Activated naive CD4-positive, alpha-beta T cell treated with anti-CD3 and anti-CD28 coated beads for 36 hours (primary cell): ENCODE measurements at regions not wholly inside any gene's neighbourhood (a gene's known extent, or its start where the extent isn't known, plus 50 kb on each side); places are given as distances from the start of the nearest gene placed in this dataset.
"Not testable (repeated sequence)": the region's sequence is repeated elsewhere in the genome, so short reads cannot be mapped to it uniquely, and the experiment has no call there.

ENCODE experiments used
- CTCF ChIA-PET: fragments of 350-600 bp; sonication (Branson Sonifier 250); formaldehyde crosslinking; loops from one replicate; lab custom pipeline; 2021; ENCODE audit warnings: antibody characterized with exemption; lab: Charles Lee
- DNase-seq: peaks from one replicate; pipeline ENCODE4 v3.0.0-alpha.2; 2020
- H3K27ac Mint-ChIP-seq: one replicate; pipeline ENCODE4 v1.8.0; 2021; ENCODE audit warnings: mild to moderate bottlenecking, mixed read lengths
- H3K27me3 Mint-ChIP-seq: one replicate; pipeline ENCODE4 v1.8.0; 2021; ENCODE audit warnings: low read depth, mixed read lengths
- H3K36me3 Mint-ChIP-seq: one replicate; pipeline ENCODE4 v1.8.0; 2021; ENCODE audit warnings: low read depth, mixed read lengths
- H3K4me1 Mint-ChIP-seq: one replicate; pipeline ENCODE4 v1.8.0; 2021; ENCODE audit warnings: low read depth, mixed read lengths
- H3K4me3 Mint-ChIP-seq: one replicate; pipeline ENCODE4 v1.8.0; 2021; ENCODE audit warnings: mild to moderate bottlenecking, moderate library complexity, mixed read lengths
- H3K9me3 Mint-ChIP-seq: one replicate; pipeline ENCODE4 v1.8.0; 2021; ENCODE audit warnings: mixed read lengths
- intact Hi-C: fragments of 100-400 bp; cut with micrococcal nuclease; formaldehyde crosslinking; loops from one replicate; pipeline ENCODE4 v1.15.1; 2023

GRCh38 chr6:164356814-164357213 lies 942.3 kb downstream of the QKI start:
- Mint-ChIP-seq H3K36me3 (no peaks in the 10 kb centered on the region), H3K4me1 (no peaks in the 10 kb centered on the region), H3K9me3 (peaks cover 27% of the 10 kb centered on the region), H3K27ac (no peak overlapping the region), H3K4me3 (no peak overlapping the region), H3K27me3 (no peaks in the 10 kb centered on the region)
- no peak for DNase-seq
- intact Hi-C loops, result no loop called here
- CTCF ChIA-PET, result interaction anchor here (1.1 kb wide), 1 partner anchor 26 kb away, joined by 3 read pairs; no protein-coding TSS in a partner anchor

DNA sequence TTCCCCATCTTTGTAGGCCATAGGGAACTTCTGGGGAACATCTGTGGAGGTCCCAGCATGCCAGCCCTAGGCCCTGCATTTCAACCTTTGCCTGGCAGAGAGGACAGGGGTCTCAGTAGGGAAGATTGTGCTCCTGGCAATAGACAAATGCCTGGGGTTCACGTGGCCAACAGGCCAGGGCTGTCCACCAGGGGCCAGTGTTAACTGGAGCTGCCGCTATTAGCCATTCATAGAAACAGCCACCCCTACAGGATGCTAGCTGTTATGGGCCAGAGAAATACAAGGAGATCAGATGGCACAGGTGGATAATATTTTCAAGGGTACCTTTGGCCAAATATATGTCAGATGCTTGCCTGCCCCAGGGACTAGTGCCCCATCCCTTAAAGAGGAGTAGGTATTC lies 932.9 kb downstream of the QKI start:
- intact Hi-C loops, result no loop called here
- Mint-ChIP-seq H3K9me3 (no peaks in the 10 kb centered on the region), H3K27me3 (no peaks in the 10 kb centered on the region), H3K36me3 (no peaks in the 10 kb centered on the region), H3K4me3 (no peak overlapping the region), H3K4me1 (no peaks in the 10 kb centered on the region), H3K27ac (no peak overlapping the region)
- CTCF ChIA-PET, result no interaction called here
- DNase-seq, result no peak

DNA sequence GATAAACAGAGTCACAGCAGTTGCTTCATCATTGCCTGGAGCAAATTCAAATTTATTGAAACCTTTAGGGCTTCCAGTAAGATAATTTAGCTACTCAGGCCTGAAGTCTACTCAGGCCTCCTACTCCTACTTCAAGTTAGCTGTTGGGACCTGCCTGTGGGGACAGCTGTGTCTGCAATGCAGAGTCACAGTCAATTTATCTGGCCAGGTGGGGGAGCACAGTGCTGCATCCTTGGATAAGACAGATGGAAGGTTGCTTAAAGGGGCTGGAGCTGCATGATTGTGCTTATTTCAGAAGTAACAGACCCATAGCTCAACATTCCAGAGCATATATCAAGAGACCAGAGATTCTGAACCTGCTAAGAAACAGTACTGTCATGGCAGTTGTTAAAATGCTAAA lies 932.1 kb downstream of the QKI start:
- H3K4me1 Mint-ChIP-seq, result no peaks in the 10 kb centered on the region
- CTCF ChIA-PET, result no interaction called here
- no peak for DNase-seq
- H3K27ac Mint-ChIP-seq, result no peak overlapping the region
- H3K4me3 Mint-ChIP-seq, result no peak overlapping the region
- intact Hi-C loops, result no loop called here
- no peaks in the 10 kb centered on the region for H3K9me3 Mint-ChIP-seq
- no peaks in the 10 kb centered on the region for H3K27me3 Mint-ChIP-seq
- H3K36me3 Mint-ChIP-seq, result no peaks in the 10 kb centered on the region

DNA sequence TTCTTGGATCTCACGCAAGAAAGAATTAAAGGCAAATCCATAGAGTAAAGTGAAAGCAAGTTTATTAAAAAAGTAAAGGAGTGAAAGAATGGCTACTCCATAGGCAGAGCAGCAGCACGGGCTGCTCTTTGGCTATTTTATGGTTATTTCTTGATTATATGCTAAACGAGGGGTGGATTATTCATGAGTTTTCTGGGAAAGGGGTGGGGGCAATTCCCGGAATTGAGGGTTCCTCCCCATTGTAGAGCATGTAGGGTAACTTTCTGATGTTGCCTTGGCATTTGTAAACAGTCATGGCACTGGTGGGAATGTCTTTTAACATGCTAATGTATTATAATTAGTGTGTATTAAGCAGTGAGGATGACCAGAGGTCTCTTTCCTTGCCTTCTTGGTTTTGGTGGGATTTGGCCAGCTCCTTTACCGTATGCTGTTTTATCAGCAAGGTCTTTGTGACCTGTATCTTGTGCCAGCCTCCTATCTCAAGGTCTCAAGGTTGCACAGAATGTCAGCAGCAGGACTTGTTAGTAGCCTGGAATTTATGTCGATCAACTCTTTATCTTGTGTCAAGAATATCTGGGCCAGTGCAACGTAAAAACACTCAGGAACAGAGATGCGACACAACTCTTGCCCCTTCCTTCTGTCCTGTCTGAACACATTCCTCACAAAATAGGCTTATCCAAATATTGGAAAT lies 931.4 kb downstream of the QKI start:
- Mint-ChIP-seq H3K36me3 (no peaks in the 10 kb centered on the region), H3K27ac (no peak overlapping the region), H3K4me3 (no peak overlapping the region), H3K4me1 (no peaks in the 10 kb centered on the region), H3K9me3 (no peaks in the 10 kb centered on the region), H3K27me3 (no peaks in the 10 kb centered on the region)
- intact Hi-C loops, result no loop called here
- CTCF ChIA-PET, result no interaction called here
- no peak for DNase-seq

DNA sequence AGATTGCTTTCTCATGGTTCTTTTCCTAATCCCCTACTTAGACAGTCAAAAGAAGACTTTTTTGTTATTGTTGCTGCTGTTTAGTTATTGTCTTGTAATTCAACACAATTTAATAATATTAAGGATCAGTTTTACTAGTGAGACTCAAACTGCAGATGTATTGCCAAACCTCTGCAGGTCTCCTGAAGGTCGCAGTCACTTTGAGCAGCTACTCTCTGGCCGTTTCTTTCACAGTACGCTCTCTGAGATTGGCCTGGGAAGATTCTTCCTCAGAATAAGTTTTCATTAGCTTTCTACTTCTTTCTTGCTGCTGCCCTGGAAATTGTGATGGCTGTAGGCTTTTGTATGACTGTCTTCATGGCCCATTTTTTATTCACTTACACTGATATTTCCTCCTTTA lies 930.8 kb downstream of the QKI start:
- CTCF ChIA-PET, result no interaction called here
- H3K27ac Mint-ChIP-seq, result no peak overlapping the region
- no peaks in the 10 kb centered on the region for H3K27me3 Mint-ChIP-seq
- no peaks in the 10 kb centered on the region for H3K36me3 Mint-ChIP-seq
- DNase-seq, result no peak
- H3K9me3 Mint-ChIP-seq, result no peaks in the 10 kb centered on the region
- H3K4me3 Mint-ChIP-seq, result no peak overlapping the region
- intact Hi-C loops, result no loop called here
- no peaks in the 10 kb centered on the region for H3K4me1 Mint-ChIP-seq

DNA sequence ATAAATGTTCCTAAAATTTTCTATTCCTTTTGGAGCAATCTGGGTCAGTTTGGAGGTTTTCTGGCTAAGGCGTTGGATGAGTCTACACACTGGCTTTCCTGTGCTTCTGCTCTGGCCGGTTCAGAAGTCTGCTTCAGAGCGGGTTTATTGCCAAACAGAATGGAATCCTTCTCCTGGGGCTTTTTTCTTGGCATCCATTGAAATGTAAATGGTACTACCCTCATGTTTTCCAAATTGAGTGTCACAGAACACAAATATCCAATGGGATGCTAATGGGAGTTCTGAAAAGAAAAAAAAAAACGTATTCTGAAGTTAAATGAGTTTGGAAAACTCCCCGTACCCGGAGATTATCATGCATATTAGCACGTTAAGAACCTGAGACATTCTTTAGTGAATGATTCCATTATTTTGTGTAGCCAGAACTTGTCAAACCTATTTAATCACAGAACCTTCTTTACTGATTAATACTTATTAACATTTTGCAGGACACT lies 930.3 kb downstream of the QKI start:
- CTCF ChIA-PET, result no interaction called here
- H3K4me1 Mint-ChIP-seq, result no peaks in the 10 kb centered on the region
- no peak overlapping the region for H3K27ac Mint-ChIP-seq
- no peaks in the 10 kb centered on the region for H3K9me3 Mint-ChIP-seq
- H3K27me3 Mint-ChIP-seq, result no peaks in the 10 kb centered on the region
- no peak overlapping the region for H3K4me3 Mint-ChIP-seq
- H3K36me3 Mint-ChIP-seq, result no peaks in the 10 kb centered on the region
- intact Hi-C loops, result no loop called here
- no peak for DNase-seq

GRCh38 chr6:164339442-164339841 lies 924.9 kb downstream of the QKI start:
- H3K36me3 Mint-ChIP-seq, H3K27me3 Mint-ChIP-seq, H3K4me1 Mint-ChIP-seq, DNase-seq, H3K9me3 Mint-ChIP-seq, H3K4me3 Mint-ChIP-seq, H3K27ac Mint-ChIP-seq, intact Hi-C loops, CTCF ChIA-PET: not testable (repeated sequence)

DNA sequence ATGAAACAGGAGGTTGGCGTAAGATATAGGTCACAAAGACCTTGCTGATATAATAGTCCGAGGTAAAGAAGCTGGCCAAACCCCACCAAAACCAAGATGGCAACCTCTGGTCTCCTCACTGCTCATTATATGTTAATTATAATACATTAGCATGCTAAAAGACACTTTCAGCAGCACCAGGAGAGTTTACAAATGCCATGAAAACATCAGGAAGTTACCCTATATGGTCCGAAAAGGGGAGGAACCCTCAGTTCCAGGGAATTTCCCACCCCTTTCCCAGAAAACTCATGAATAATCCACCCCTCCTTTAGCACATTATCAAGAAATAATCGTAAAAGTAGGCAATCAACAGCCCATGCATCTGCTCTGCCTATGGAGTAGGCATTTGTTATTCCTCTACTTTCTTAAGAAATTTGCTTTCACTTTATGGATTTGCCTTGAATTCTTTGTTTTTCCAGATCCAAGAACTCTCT lies 923.4 kb downstream of the QKI start:
- intact Hi-C loops, result no loop called here
- Mint-ChIP-seq H3K27ac (no peak overlapping the region), H3K4me1 (no peaks in the 10 kb centered on the region), H3K36me3 (no peaks in the 10 kb centered on the region), H3K4me3 (no peak overlapping the region), H3K9me3 (no peaks in the 10 kb centered on the region), H3K27me3 (no peaks in the 10 kb centered on the region)
- no peak for DNase-seq
- CTCF ChIA-PET, result no interaction called here

GRCh38 chr6:164337024-164337924 lies 922.8 kb downstream of the QKI start:
- Mint-ChIP-seq H3K9me3 (no peaks in the 10 kb centered on the region), H3K27me3 (no peaks in the 10 kb centered on the region), H3K36me3 (no peaks in the 10 kb centered on the region), H3K4me3 (no peak overlapping the region), H3K27ac (no peak overlapping the region), H3K4me1 (no peaks in the 10 kb centered on the region)
- no peak for DNase-seq
- intact Hi-C loops, result no loop called here
- CTCF ChIA-PET, result no interaction called here

DNA sequence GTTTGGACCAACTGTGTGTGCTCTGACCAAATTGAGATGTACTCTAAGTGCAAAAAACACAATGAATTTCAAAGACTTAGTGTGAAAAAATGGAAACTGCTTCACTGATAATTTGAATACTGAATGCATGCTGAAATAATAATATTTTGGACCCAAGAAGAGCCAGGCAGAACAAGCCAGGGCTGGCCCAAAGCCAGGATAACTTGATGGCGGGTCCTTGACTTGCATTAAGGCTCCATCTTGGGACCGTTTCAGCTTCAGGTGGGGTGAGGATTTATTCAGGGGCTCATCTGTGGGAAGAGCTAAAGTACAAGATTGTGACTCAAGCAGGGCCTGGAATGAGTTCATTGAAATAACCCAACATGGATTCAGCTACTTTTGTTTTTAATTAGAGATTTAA lies 921.9 kb downstream of the QKI start:
- Mint-ChIP-seq H3K27me3 (no peaks in the 10 kb centered on the region), H3K36me3 (no peaks in the 10 kb centered on the region), H3K9me3 (no peaks in the 10 kb centered on the region), H3K27ac (no peak overlapping the region), H3K4me3 (no peak overlapping the region), H3K4me1 (no peaks in the 10 kb centered on the region)
- CTCF ChIA-PET, result no interaction called here
- intact Hi-C loops, result no loop called here
- DNase-seq, result no peak

- intact Hi-C loops, result no loop called here
- Mint-ChIP-seq H3K27ac (no peak overlapping the region), H3K4me1 (no peaks in the 10 kb centered on the region), H3K27me3 (no peaks in the 10 kb centered on the region), H3K4me3 (no peak overlapping the region), H3K9me3 (no peaks in the 10 kb centered on the region), H3K36me3 (no peaks in the 10 kb centered on the region)
- no peak for DNase-seq
- CTCF ChIA-PET, result no interaction called here
These were observed 916.5 kb downstream of the QKI start for GRCh38 chr6:164331026-164331425.

GRCh38 chr6:164325168-164325567 lies 910.6 kb downstream of the QKI start:
- Mint-ChIP-seq H3K27me3 (no peaks in the 10 kb centered on the region), H3K36me3 (no peaks in the 10 kb centered on the region), H3K9me3 (peaks cover 4% of the 10 kb centered on the region), H3K4me1 (no peaks in the 10 kb centered on the region), H3K4me3 (no peak overlapping the region), H3K27ac (no peak overlapping the region)
- DNase-seq, result no peak
- CTCF ChIA-PET, result no interaction called here
- intact Hi-C loops, result no loop called here

DNA sequence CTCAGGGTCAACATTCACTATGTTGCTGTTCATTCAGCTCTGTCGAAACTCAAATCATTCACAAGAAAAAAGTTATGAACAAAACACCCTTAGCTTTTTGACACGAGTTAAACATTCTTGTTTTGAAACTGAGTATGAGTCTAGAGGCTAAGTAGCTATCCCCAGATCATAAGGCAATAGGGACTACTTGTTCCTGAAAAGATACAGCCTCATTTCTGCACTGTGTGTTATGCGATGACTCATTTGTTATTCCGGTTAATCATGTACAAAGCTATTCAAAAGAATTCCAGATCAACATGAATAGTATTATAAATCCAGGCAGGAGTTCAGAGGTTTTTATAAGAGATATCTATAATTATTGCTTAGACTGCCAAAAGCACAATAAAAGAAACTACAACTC lies 908.0 kb downstream of the QKI start:
- no peaks in the 10 kb centered on the region for H3K27me3 Mint-ChIP-seq
- no peaks in the 10 kb centered on the region for H3K4me1 Mint-ChIP-seq
- no peak overlapping the region for H3K4me3 Mint-ChIP-seq
- CTCF ChIA-PET, result no interaction called here
- H3K9me3 Mint-ChIP-seq, result peaks cover 11% of the 10 kb centered on the region
- intact Hi-C loops, result no loop called here
- no peak for DNase-seq
- no peak overlapping the region for H3K27ac Mint-ChIP-seq
- H3K36me3 Mint-ChIP-seq, result no peaks in the 10 kb centered on the region
